Loucy (cell line): ENCODE measurements at regions not wholly inside any gene's neighbourhood (a gene's known extent, or its start where the extent isn't known, plus 50 kb on each side); places are given as distances from the start of the nearest gene placed in this dataset.

ENCODE experiments used
- CTCF ChIP-seq: fragments of 200-600 bp; sonication (generic); conservative IDR thresholded peaks from 2 replicates; pipeline ENCODE4 v1.5.1; 2014; ENCODE audit warnings: mild to moderate bottlenecking, antibody characterized with exemption, low read length
- EZH2phosphoT487 ChIP-seq: fragments of 200-600 bp; IDR thresholded peaks from 2 replicates; pipeline ENCODE4 v1.6.1; 2018; ENCODE audit warnings: antibody characterized with exemption, mild to moderate bottlenecking, moderate library complexity, borderline replicate concordance

GRCh38 chr4:189409158-189409557 is 531.5 kb upstream of the FRG1 start:
- TF ChIP-seq CTCF (no peak), EZH2phosphoT487 (no peak)
